Esophagus squamous epithelium (tissue), 5 donors: ENCODE measurements at regions not wholly inside any gene's neighbourhood (a gene's known extent, or its start where the extent isn't known, plus 50 kb on each side); places are given as distances from the start of the nearest gene placed in this dataset.

ENCODE experiments used
- DNase-seq: peaks from one replicate; lab custom pipeline; 2025; lab: John Stamatoyannopoulos, UW
- H3K27ac ChIP-seq, 4 donors: fragments of 200-600 bp; sonication (generic); one replicate each; pipeline ENCODE4 v1.5.1; 2016 to 2019; ENCODE audit warnings: mild to moderate bottlenecking in 1 of 4
- H3K27me3 ChIP-seq, 4 donors: fragments of 200-600 bp; sonication (generic); 1 replicate in 3 of 4; 2 replicates in 1 of 4; pipeline versions ENCODE4 v1.5.1 to v1.6.0; 2017 to 2021; ENCODE audit warnings: antibody characterized with exemption in 1 of 4
- H3K36me3 ChIP-seq, 3 donors: fragments of 200-600 bp; sonication (generic); one replicate each; pipeline ENCODE4 v1.5.1; 2016 to 2019
- H3K4me1 ChIP-seq, 3 donors: fragments of 200-600 bp; sonication (generic); one replicate each; pipeline ENCODE4 v1.5.1; 2017 to 2019
- H3K4me3 ChIP-seq, 4 donors: fragments of 200-600 bp; sonication (generic); 1 replicate in 3 of 4; 2 replicates in 1 of 4; pipeline ENCODE4 v1.5.1; 2016 to 2019; ENCODE audit warnings: mild to moderate bottlenecking in 2 of 4, moderate library complexity in 1 of 4
- H3K9me3 ChIP-seq, 3 donors: fragments of 200-600 bp; sonication (generic); one replicate each; pipeline ENCODE4 v1.5.1; 2016 to 2019
- POLR2A ChIP-seq, 4 donors: fragments of 450-650 bp; IDR thresholded peaks; one replicate each; pipeline ENCODE4 v1.6.1; 2017; ENCODE audit warnings: antibody characterized with exemption in 4 of 4, mild to moderate bottlenecking in 4 of 4, moderate library complexity in 3 of 4
- WGBS, 2 donors: methylation state at CpG; one replicate each; pipeline ENCODE4 v1.1.5; 2018; 5-methylcytosine and 5-hydroxymethylcytosine counted together
- intact Hi-C: fragments of 100-400 bp; cut with DNase I; formaldehyde crosslinking; loops from one replicate; pipeline ENCODE4 v1.15.0; 2022
- TF ChIP-seq, protein P1 (sequence below), 6 experiments: fragments of 450-650 bp in 4 of 6; fragments of 200-600 bp in 2 of 6; sonication (generic) in 2 of 6; IDR thresholded peaks; one replicate each; pipeline ENCODE4 v1.5.1; 2016 to 2019; ENCODE audit warnings: antibody characterized with exemption in 6 of 6, mild to moderate bottlenecking in 4 of 6, moderate library complexity in 4 of 6
- donor health status: DM: yes; HTN: yes; CAD: no.

DNA sequence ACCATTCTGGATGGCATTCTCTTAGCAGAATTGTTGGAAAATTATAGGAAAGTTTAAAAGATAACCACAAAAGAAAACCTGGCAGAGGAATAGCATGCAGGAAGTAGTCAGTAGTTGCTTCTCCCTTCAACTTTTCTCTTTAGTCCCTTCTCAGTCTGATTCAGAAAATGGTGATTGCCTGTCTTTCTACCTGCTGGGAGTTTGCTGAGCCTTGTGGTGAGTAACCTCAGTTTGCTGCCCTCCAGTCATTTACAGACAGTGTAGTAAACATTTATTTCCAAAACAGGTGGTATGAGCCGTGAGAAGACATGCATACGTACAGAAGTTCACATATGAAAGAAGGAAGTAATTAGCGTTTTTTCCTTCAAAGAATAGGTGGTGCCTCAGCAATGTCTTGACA lies 224.7 kb upstream of the POU1F1 start:
- Histone ChIP-seq H3K36me3 (no peaks in the 10 kb centered on the region), H3K27me3 (no peaks in the 10 kb centered on the region), H3K27ac (no peak overlapping the region), H3K4me3 (no peak overlapping the region), H3K9me3 (no peaks in the 10 kb centered on the region), H3K4me1 (no peaks in the 10 kb centered on the region)
- TF ChIP-seq, protein P1, sequence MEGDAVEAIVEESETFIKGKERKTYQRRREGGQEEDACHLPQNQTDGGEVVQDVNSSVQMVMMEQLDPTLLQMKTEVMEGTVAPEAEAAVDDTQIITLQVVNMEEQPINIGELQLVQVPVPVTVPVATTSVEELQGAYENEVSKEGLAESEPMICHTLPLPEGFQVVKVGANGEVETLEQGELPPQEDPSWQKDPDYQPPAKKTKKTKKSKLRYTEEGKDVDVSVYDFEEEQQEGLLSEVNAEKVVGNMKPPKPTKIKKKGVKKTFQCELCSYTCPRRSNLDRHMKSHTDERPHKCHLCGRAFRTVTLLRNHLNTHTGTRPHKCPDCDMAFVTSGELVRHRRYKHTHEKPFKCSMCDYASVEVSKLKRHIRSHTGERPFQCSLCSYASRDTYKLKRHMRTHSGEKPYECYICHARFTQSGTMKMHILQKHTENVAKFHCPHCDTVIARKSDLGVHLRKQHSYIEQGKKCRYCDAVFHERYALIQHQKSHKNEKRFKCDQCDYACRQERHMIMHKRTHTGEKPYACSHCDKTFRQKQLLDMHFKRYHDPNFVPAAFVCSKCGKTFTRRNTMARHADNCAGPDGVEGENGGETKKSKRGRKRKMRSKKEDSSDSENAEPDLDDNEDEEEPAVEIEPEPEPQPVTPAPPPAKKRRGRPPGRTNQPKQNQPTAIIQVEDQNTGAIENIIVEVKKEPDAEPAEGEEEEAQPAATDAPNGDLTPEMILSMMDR (IDR thresholded peaks at IDR 0.05): no peak
- no peak for TF ChIP-seq POLR2A (IDR thresholded peaks at IDR 0.05)
- no peak for DNase-seq
- 32 to 42% methylated on average over 3 of the region's 3 CpGs for WGBS, 2 donors
- intact Hi-C loops: no loop called here

DNA sequence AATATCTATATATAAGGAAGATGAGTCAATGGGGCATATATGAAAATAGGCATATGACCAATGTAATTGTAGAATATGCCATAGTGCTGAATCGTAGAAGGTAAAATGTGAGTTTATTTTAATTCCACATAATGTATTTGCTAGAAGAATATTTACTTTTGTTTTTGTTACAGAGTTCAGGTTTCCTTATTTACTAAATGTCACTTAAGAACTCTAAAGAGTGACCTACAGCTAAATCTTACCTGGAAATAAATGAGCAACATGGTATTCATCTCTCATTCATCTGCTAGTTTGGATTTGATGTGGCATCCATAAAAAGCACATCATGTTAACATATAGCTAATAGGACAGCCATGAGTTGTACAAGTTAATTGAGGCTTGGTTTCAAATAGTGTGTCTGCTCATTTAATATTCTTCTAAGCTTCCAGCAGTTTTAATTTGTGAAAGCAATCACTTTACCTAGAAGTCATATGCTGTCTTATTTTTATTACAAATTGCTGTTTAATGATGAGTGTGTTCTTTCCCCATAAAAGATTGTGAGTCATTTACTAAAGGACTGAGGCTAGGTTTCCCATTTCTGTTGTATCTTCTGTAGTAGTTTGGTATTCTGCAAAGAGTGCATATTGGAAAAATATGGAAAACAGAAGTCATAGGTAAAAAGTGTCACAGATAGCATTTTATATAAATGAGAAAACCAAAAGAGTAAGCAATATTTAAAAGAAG lies 222.1 kb upstream of the POU1F1 start:
- no peak overlapping the region for H3K27ac ChIP-seq
- 56 to 83% methylated on average over 1 of the region's 1 CpG for WGBS, 2 donors
- no peaks in the 10 kb centered on the region for H3K4me1 ChIP-seq
- TF ChIP-seq POLR2A (IDR thresholded peaks at IDR 0.05): no peak
- TF ChIP-seq, protein P1 (IDR thresholded peaks at IDR 0.05): no peak
- no peaks in the 10 kb centered on the region for H3K27me3 ChIP-seq
- H3K4me3 ChIP-seq: no peak overlapping the region
- intact Hi-C loops: no loop called here
- H3K36me3 ChIP-seq: no peaks in the 10 kb centered on the region
- DNase-seq: no peak
- H3K9me3 ChIP-seq: no peaks in the 10 kb centered on the region

DNA sequence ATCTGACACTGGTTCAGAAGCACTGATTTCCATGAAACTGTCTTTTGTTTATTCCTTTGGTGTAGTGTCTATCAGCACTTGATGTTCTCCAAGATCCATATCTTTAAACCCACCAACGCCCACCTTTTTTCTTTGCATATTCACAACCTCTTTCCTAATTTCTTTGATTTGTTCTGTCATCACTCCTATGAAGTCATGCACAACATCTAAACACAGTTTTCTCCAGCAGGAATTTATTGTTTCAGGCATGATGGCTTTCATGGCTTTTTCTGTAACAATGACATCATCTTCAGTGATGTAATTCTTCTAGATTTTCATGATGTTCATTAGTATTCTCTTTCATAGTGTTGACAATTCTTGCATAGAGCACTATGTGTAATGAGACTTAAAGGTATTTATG lies 219.6 kb upstream of the POU1F1 start:
- TF ChIP-seq, protein P1 (IDR thresholded peaks at IDR 0.05): no peak
- TF ChIP-seq POLR2A (IDR thresholded peaks at IDR 0.05): no peak
- no peak for DNase-seq
- H3K9me3 ChIP-seq: no peaks in the 10 kb centered on the region
- H3K4me1 ChIP-seq: no peaks in the 10 kb centered on the region
- intact Hi-C loops: no loop called here
- no peaks in the 10 kb centered on the region for H3K27me3 ChIP-seq
- H3K36me3 ChIP-seq: no peaks in the 10 kb centered on the region
- H3K4me3 ChIP-seq: no peak overlapping the region
- no peak overlapping the region for H3K27ac ChIP-seq
- 38 to 41% methylated on average over 1 of the region's 1 CpG for WGBS, 2 donors

DNA sequence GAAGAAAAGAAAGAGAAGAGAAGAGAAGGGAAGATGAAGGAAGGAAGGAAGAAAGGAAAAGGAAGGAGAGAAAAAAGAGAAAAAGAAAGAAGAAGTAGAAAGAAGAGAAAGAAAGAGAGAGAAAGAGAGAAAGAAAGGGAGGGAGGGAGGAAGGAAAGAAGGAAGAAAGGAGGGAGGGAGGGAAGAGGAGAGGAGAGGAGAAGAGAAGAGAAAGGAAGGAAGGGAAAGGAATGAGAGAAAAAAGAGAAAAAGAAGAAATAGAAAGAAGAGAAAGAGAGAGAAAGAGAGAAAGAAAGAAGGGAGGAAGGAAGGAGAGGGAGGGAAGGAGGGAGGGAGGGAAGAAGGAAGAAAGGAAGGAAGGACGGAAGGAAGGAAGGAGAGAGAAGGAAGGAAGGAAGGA lies 217.9 kb upstream of the POU1F1 start:
- WGBS, 2 donors: no CpG with 5 or more reads among the region's 1 CpG
- no peaks in the 10 kb centered on the region for H3K4me1 ChIP-seq
- H3K4me3 ChIP-seq: no peak overlapping the region
- TF ChIP-seq, protein P1 (IDR thresholded peaks at IDR 0.05): no peak
- TF ChIP-seq POLR2A (IDR thresholded peaks at IDR 0.05): no peak
- no peaks in the 10 kb centered on the region for H3K9me3 ChIP-seq
- H3K27ac ChIP-seq: no peak overlapping the region
- H3K36me3 ChIP-seq: no peaks in the 10 kb centered on the region
- intact Hi-C loops: no loop called here
- H3K27me3 ChIP-seq: no peaks in the 10 kb centered on the region
- DNase-seq: no peak

DNA sequence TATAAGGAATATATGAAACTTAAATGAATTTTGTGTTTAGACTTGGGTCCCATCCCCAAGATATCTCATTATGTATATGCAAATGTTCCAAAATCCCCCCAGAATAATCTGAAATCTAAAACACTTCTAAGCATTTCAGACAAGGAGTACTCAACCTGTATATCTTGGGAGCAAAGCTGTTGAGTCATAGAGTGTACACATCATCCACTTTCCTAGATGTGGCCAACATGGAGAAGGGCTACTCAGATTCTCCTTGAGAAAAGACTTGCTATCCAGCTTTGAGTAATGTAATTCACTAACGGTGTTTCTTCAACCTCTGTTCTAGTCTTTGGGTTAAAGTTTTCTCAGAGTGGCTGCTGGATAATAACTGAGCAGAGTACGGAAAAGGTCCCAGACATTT lies 215.5 kb upstream of the POU1F1 start:
- DNase-seq: no peak
- Histone ChIP-seq H3K27me3 (no peaks in the 10 kb centered on the region), H3K4me3 (no peak overlapping the region), H3K9me3 (no peaks in the 10 kb centered on the region), H3K27ac (no peak overlapping the region), H3K36me3 (no peaks in the 10 kb centered on the region), H3K4me1 (no peaks in the 10 kb centered on the region)
- intact Hi-C loops: no loop called here
- TF ChIP-seq, protein P1 (IDR thresholded peaks at IDR 0.05): no peak
- no peak for TF ChIP-seq POLR2A (IDR thresholded peaks at IDR 0.05)
- 88 to 91% methylated on average over 2 of the region's 2 CpGs for WGBS, 2 donors
